ENCODE measurements at regions not wholly inside any gene's neighbourhood (a gene's known extent, or its start where the extent isn't known, plus 50 kb on each side); places are given as distances from the start of the nearest gene placed in this dataset.
"Not testable (repeated sequence)": the region's sequence is repeated elsewhere in the genome, so short reads cannot be mapped to it uniquely, and the experiment has no call there.

- DNase-seq (ENCODE audit: low read depth), result no peak
- TF ChIP-seq CTCF (conservative IDR thresholded peaks at IDR 0.05; ENCODE audit: low read depth, low read length), result no peak
- H3K4me3 ChIP-seq (ENCODE audit: low read depth, low read length), result no peak overlapping the region
Measured at GRCh38 chr5:158202801-158203200, 343.9 kb upstream of the CLINT1 start.

DNA sequence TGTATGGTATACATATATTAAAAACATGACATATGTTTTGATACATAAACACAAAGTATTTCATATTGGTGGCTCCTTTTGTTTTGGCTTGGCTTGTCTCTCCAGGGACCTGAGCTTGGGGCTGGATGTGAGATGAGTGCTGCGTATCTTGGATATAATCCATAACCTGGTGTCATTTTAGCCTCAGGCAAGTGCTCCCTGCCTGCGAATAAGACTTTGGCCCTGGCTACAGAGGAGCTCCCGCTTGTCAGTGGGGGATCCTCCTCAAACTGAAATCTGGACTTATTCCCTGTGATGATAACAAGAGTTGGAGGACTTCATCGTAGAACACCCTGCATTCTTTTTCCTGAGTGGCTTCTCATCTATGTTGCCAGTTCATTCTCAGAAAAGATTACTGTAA is 341.7 kb upstream of the CLINT1 start:
- DNase-seq (ENCODE audit: low read depth), result no peak
- TF ChIP-seq CTCF (conservative IDR thresholded peaks at IDR 0.05; ENCODE audit: low read depth, low read length), result no peak
- no peak overlapping the region for H3K4me3 ChIP-seq (ENCODE audit: low read depth, low read length)

DNA sequence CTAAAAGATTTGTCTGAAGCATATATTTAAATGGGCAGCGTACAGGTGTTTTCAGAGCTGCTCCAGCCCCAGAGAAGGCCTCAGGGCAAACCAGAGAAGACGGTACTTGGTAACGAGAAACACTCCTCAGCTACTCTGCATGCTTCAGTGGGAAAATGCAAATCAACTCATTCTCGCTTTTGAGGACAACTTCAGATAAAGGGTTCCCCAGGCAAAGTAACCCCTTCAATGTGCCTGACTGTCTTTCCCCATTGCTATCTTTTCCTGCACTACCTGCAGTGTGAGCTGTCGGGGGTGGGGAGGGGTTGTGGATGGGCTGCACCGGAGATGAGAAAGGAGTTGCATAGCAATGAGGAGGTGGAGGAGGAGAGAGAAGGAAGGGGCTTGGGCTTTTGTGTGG is 339.7 kb upstream of the CLINT1 start:
- H3K4me3 ChIP-seq (ENCODE audit: low read depth, low read length), result no peak overlapping the region
- no peak for DNase-seq (ENCODE audit: low read depth)
- TF ChIP-seq CTCF (conservative IDR thresholded peaks at IDR 0.05; ENCODE audit: low read depth, low read length), result no peak

DNA sequence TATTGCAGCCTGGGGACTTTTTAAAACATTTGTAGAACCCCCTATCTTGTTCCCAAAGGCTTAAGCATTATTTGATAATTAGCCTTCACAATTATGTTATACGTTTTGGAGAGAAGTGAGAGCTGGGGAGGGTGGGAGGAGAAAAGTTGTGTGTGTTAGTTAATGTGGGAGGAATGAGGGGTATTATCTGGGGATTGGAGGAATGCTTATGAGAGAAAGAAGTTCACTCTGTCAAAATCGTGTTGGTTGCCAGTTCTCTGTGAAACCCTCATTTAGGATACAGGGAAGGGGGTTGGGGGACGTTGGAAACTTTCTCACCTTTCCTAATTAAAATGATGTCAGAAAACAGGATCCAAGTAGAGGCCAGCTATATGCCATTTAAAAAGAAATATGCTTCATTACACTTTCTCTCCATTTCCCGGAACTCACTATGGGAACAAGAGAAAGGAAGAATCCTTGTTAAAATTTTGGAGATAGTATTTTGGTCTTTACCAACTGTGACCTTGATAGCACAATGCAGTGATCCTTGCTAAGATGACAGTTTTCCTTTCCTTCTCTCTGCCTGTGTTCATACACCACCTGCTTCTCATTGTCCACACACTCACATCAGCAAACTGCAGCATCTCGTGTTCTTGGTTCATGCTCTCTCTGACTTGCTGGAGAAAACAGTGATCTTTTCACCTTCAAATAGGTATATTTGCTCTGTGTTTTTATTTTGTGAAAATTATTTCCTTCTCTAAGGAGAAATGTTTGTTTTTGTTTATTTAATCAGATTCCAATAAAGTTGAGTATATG is 336.7 kb upstream of the CLINT1 start:
- no peak for DNase-seq (ENCODE audit: low read depth)
- no peak overlapping the region for H3K4me3 ChIP-seq (ENCODE audit: low read depth, low read length)
- no peak for TF ChIP-seq CTCF (conservative IDR thresholded peaks at IDR 0.05; ENCODE audit: low read depth, low read length)

- no peak for DNase-seq (ENCODE audit: low read depth)
- no peak overlapping the region for H3K4me3 ChIP-seq (ENCODE audit: low read depth, low read length)
- TF ChIP-seq CTCF (conservative IDR thresholded peaks at IDR 0.05; ENCODE audit: low read depth, low read length), result no peak
Measured at GRCh38 chr5:158194561-158194976, 335.6 kb upstream of the CLINT1 start.

GRCh38 chr5:158193395-158193794 is 334.4 kb upstream of the CLINT1 start:
- not testable (repeated sequence) for H3K4me3 ChIP-seq (ENCODE audit: low read depth, low read length); DNase-seq (ENCODE audit: low read depth)

DNA sequence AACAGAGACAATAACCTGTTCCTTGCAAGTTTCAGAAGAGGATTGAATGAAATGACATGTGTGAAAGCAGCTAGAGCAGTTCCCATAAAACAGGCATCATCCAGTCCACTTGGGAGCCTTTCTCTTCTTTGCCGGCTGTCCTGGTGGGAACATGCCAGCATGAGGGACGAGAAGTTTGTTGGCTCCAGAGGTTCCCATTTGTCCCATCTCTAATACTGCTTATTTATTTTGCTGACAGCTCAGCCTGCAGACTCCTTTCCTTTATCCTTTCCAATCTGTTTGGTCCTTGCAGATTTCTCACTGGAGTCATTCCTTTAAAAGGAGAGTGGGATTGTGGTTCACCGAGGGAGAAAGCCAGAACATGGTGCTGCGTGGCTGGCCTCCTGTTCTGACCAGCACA is 321.5 kb upstream of the CLINT1 start:
- DNase-seq (ENCODE audit: low read depth), result no peak
- H3K4me3 ChIP-seq (ENCODE audit: low read depth, low read length), result no peak overlapping the region
- TF ChIP-seq CTCF (conservative IDR thresholded peaks at IDR 0.05; ENCODE audit: low read depth, low read length), result no peak
